SU-DHL-6 (cell line): ENCODE measurements at regions not wholly inside any gene's neighbourhood (a gene's known extent, or its start where the extent isn't known, plus 50 kb on each side); places are given as distances from the start of the nearest gene placed in this dataset.

Experiments
- EZH2phosphoT487 ChIP-seq: fragments of 200-600 bp; sonication (generic), shearing (Covaris generic); conservative IDR thresholded peaks from 2 replicates; pipeline ENCODE4 v1.6.1; 2018; ENCODE audit warnings: mild to moderate bottlenecking, antibody characterized with exemption, low read length, moderate library complexity, mixed read lengths
- TF ChIP-seq, protein P1 (sequence below): fragments of 200-600 bp; sonication (generic); IDR thresholded peaks from one replicate; pipeline ENCODE4 v1.5.1; 2017; ENCODE audit warnings: antibody characterized with exemption, mild to moderate bottlenecking, low read length, moderate library complexity; ENCODE audit not compliant: insufficient read depth, poor library complexity, severe bottlenecking

DNA sequence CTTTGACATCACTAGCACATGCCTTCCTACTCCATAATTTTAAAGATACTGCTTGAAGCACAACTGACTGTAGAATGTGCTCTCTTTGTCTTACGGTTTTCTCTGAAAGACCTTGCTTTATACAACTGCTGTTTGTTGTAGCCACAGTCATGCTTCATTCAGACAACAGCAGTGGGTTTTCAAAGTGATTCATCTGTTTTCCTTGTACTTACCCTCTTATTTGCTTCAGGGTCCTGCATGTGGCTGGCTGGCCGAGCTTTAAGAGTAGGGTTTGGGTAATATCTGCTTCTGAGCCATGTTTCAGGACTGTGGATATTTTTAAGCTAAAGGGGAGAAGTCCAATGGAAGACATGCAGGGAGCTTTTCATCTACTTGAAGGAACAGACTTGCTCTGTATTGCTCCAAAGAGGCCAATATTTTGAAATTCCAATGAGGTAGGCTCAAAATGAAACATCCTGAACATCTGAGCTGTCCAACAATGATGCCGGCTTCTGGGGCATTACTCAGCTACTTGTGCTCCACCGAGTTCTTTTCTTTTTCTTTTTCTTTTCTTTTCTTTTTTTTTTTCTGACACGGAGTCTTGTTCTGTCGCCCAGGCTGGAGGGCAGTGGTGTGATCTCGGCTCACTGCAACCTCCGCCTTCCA lies 160.2 kb upstream of the SGK1 start:
- TF ChIP-seq, protein P1, sequence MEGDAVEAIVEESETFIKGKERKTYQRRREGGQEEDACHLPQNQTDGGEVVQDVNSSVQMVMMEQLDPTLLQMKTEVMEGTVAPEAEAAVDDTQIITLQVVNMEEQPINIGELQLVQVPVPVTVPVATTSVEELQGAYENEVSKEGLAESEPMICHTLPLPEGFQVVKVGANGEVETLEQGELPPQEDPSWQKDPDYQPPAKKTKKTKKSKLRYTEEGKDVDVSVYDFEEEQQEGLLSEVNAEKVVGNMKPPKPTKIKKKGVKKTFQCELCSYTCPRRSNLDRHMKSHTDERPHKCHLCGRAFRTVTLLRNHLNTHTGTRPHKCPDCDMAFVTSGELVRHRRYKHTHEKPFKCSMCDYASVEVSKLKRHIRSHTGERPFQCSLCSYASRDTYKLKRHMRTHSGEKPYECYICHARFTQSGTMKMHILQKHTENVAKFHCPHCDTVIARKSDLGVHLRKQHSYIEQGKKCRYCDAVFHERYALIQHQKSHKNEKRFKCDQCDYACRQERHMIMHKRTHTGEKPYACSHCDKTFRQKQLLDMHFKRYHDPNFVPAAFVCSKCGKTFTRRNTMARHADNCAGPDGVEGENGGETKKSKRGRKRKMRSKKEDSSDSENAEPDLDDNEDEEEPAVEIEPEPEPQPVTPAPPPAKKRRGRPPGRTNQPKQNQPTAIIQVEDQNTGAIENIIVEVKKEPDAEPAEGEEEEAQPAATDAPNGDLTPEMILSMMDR: no peak
- TF ChIP-seq EZH2phosphoT487: no peak
